ENCODE measurements at regions not wholly inside any gene's neighbourhood (a gene's known extent, or its start where the extent isn't known, plus 50 kb on each side); places are given as distances from the start of the nearest gene placed in this dataset.

DNA sequence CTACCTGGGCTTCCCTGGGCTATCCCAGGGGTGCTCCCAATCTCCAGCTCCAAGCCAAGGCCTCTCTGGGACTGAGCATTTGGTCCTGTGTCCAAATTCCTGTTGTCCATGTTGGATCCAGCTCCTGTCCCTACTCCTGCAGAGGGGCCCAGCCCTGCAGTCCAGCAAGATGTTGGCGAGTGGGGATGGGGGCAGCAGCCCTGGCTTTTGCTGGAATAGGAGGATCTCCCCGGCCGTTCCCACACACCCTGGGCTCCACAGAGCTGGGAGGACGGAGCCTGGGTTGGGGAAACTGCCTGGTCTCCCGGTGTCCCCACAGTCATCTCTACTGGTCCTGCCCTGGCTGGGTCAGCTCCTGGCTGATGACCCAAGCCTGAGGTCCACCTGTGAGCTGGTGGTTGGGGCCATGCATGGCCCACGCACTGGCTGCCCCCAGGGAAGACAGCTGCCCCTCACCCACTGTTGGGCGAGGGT lies 219.6 kb upstream of the C14orf180 start:
- no peaks in the 10 kb centered on the region for H3K27me3 ChIP-seq (ENCODE audit: insufficient read depth, low read length)
- no peaks in the 10 kb centered on the region for H3K9me2 ChIP-seq (ENCODE audit: insufficient read depth)
- intact Hi-C loops (cut with micrococcal nuclease) = no loop called here
- ChIA-PET RAD21 (ENCODE audit: low non-redundant PET in 1 of 2, low total read pairs in 2 of 2, uncharacterized antibody in 2 of 2, unreplicated experiment in 2 of 2) (no interaction called here), POLR2A (no interaction called here), CTCF (no interaction called here)
- no TSS peak for BruUV-seq (replicated peaks)
- no peak overlapping the region for H3K9ac ChIP-seq (ENCODE audit: low read length)
- no peaks in the 10 kb centered on the region for H3K79me2 ChIP-seq (ENCODE audit: insufficient read depth, low read length)
- H3K27ac ChIP-seq (ENCODE audit: low read depth, low read length) = no peak overlapping the region
- no peak overlapping the region for H3K4me2 ChIP-seq (ENCODE audit: low read length)
- H3K4me1 ChIP-seq (ENCODE audit: control insufficient read depth in 1 of 2, insufficient read depth in 2 of 2, low read length in 2 of 2) = no peaks in the 10 kb centered on the region
- H2AFZ ChIP-seq (ENCODE audit: low read depth, low read length, poor library complexity, severe bottlenecking) = no peak overlapping the region
- TF ChIP-seq ZFX (IDR thresholded peaks at IDR 0.05) (no peak), POLR2A (IDR thresholded peaks at IDR 0.05; ENCODE audit: borderline replicate concordance, extremely low read depth, insufficient read depth, insufficient read length) (no peak), CBX3 (IDR thresholded peaks at IDR 0.05; ENCODE audit: low read depth) (no peak), SP1 (IDR thresholded peaks at IDR 0.05; ENCODE audit: low read depth) (no peak), EZH2 (IDR thresholded peaks at IDR 0.05) (no peak), EZH2phosphoT487 (IDR thresholded peaks at IDR 0.05; ENCODE audit: borderline replicate concordance) (no peak), EGR1 (IDR thresholded peaks at IDR 0.05; ENCODE audit: low read depth) (no peak), SIN3A (IDR thresholded peaks at IDR 0.05; ENCODE audit: low read depth) (no peak), POLR2AphosphoS5 (IDR thresholded peaks at IDR 0.05; ENCODE audit: low read depth, low read length) (no peak), RAD21 (IDR thresholded peaks at IDR 0.05; ENCODE audit: low read depth) (no peak)
- TF ChIP-seq, protein P1, sequence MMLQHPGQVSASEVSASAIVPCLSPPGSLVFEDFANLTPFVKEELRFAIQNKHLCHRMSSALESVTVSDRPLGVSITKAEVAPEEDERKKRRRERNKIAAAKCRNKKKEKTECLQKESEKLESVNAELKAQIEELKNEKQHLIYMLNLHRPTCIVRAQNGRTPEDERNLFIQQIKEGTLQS (IDR thresholded peaks at IDR 0.05) = no peak
- TF ChIP-seq, protein P2, sequence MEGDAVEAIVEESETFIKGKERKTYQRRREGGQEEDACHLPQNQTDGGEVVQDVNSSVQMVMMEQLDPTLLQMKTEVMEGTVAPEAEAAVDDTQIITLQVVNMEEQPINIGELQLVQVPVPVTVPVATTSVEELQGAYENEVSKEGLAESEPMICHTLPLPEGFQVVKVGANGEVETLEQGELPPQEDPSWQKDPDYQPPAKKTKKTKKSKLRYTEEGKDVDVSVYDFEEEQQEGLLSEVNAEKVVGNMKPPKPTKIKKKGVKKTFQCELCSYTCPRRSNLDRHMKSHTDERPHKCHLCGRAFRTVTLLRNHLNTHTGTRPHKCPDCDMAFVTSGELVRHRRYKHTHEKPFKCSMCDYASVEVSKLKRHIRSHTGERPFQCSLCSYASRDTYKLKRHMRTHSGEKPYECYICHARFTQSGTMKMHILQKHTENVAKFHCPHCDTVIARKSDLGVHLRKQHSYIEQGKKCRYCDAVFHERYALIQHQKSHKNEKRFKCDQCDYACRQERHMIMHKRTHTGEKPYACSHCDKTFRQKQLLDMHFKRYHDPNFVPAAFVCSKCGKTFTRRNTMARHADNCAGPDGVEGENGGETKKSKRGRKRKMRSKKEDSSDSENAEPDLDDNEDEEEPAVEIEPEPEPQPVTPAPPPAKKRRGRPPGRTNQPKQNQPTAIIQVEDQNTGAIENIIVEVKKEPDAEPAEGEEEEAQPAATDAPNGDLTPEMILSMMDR (IDR thresholded peaks at IDR 0.05 in 2 of 3, conservative IDR thresholded peaks at IDR 0.05 in 1 of 3; ENCODE audit: borderline replicate concordance in 1 of 3, insufficient read depth in 1 of 3, low read depth in 2 of 3, low read length in 2 of 3) = no peak
- no peak for ATAC-seq
- H3K36me3 ChIP-seq (ENCODE audit: control insufficient read depth in 1 of 2, insufficient read depth in 2 of 2, low read length in 2 of 2) = no peaks in the 10 kb centered on the region
- H4K20me1 ChIP-seq (ENCODE audit: insufficient read depth) = no peaks in the 10 kb centered on the region
- H3K4me3 ChIP-seq (replicated peaks in 1 of 2; ENCODE audit: low read depth in 1 of 2, low read length in 2 of 2) = no peak overlapping the region
- DNase-seq (ENCODE audit: low read depth, low spot score) = no peak
- no peaks in the 10 kb centered on the region for H3K9me3 ChIP-seq (ENCODE audit: control insufficient read depth in 1 of 2, insufficient read depth in 1 of 2, low read depth in 1 of 2, low read length in 2 of 2)
